ENCODE measurements at regions not wholly inside any gene's neighbourhood (a gene's known extent, or its start where the extent isn't known, plus 50 kb on each side); places are given as distances from the start of the nearest gene placed in this dataset.

- no peak for TF ChIP-seq CTCF (IDR thresholded peaks at IDR 0.05)
- H3K4me1 ChIP-seq (ENCODE audit: control insufficient read depth, insufficient read depth, low read length), result no peaks in the 10 kb centered on the region
- H3K4me3 Mint-ChIP-seq, result no peak overlapping the region
- 86% methylated on average over 5 of the region's 6 CpGs for WGBS (ENCODE audit: insufficient coverage)
- no peak for ATAC-seq
- H3K9me3 ChIP-seq (ENCODE audit: control insufficient read depth, insufficient read depth, low read length), result peaks cover 4% of the 10 kb centered on the region
- no peak overlapping the region for H3K27ac Mint-ChIP-seq
- H3K4me1 Mint-ChIP-seq, result no peaks in the 10 kb centered on the region
- H3K9me3 Mint-ChIP-seq, result peaks cover 13 to 15% of the 10 kb centered on the region in 2 donors
- H3K36me3 Mint-ChIP-seq, result no peaks in the 10 kb centered on the region
- no peaks in the 10 kb centered on the region for H3K27me3 ChIP-seq (ENCODE audit: control insufficient read depth, insufficient read depth, low read length)
- no peaks in the 10 kb centered on the region for H3K36me3 ChIP-seq (ENCODE audit: control insufficient read depth, insufficient read depth, low read length)
- no peak overlapping the region for H3K27ac ChIP-seq (ENCODE audit: low read length)
- intact Hi-C loops (cut with micrococcal nuclease), result no loop called here
- no peaks in the 10 kb centered on the region for H3K27me3 Mint-ChIP-seq (ENCODE audit: low read depth in 2 of 2)
- H3K4me3 ChIP-seq (ENCODE audit: low read length), result no peak overlapping the region
- no peak for DNase-seq
Observed at GRCh38 chr5:7015586-7016256, 302.5 kb downstream of the TENT4A start.

GRCh38 chr5:7016999-7017747 lies 303.9 kb downstream of the TENT4A start:
- Mint-ChIP-seq H3K27ac (no peak overlapping the region), H3K36me3 (peaks cover 8% of the 10 kb centered on the region), H3K4me3 (no peak overlapping the region), H3K4me1 (no peaks in the 10 kb centered on the region), H3K9me3 (peaks cover 13% of the 10 kb centered on the region in 2 donors), H3K27me3 (ENCODE audit: low read depth in 2 of 2) (no peaks in the 10 kb centered on the region)
- no peaks in the 10 kb centered on the region for H3K4me1 ChIP-seq (ENCODE audit: control insufficient read depth, insufficient read depth, low read length)
- H3K9me3 ChIP-seq (ENCODE audit: control insufficient read depth, insufficient read depth, low read length), result peaks cover 17% of the 10 kb centered on the region
- H3K27ac ChIP-seq (ENCODE audit: low read length), result no peak overlapping the region
- no peaks in the 10 kb centered on the region for H3K36me3 ChIP-seq (ENCODE audit: control insufficient read depth, insufficient read depth, low read length)
- WGBS (ENCODE audit: insufficient coverage), result 69% methylated on average over 8 of the region's 10 CpGs
- H3K27me3 ChIP-seq (ENCODE audit: control insufficient read depth, insufficient read depth, low read length), result no peaks in the 10 kb centered on the region
- H3K4me3 ChIP-seq (ENCODE audit: low read length), result no peak overlapping the region
- no peak for TF ChIP-seq CTCF (IDR thresholded peaks at IDR 0.05)
- DNase-seq (no peak), ATAC-seq (no peak)
- intact Hi-C loops (cut with micrococcal nuclease), result no loop called here

- DNase-seq (no peak), ATAC-seq (no peak)
- peaks cover 27% of the 10 kb centered on the region for H3K9me3 ChIP-seq (ENCODE audit: control insufficient read depth, insufficient read depth, low read length)
- no peaks in the 10 kb centered on the region for H3K27me3 ChIP-seq (ENCODE audit: control insufficient read depth, insufficient read depth, low read length)
- no peaks in the 10 kb centered on the region for H3K4me1 Mint-ChIP-seq
- H3K4me1 ChIP-seq (ENCODE audit: control insufficient read depth, insufficient read depth, low read length), result no peaks in the 10 kb centered on the region
- no peak overlapping the region for H3K4me3 ChIP-seq (ENCODE audit: low read length)
- WGBS (ENCODE audit: insufficient coverage), result 78% methylated on average over 2 of the region's 5 CpGs
- no peak overlapping the region for H3K27ac Mint-ChIP-seq
- no peak for TF ChIP-seq CTCF (IDR thresholded peaks at IDR 0.05)
- H3K27me3 Mint-ChIP-seq (ENCODE audit: low read depth in 2 of 2), result no peaks in the 10 kb centered on the region
- H3K36me3 Mint-ChIP-seq, result peaks cover 12% of the 10 kb centered on the region
- no peak overlapping the region for H3K27ac ChIP-seq (ENCODE audit: low read length)
- H3K9me3 Mint-ChIP-seq, result peaks cover 14 to 16% of the 10 kb centered on the region in 2 donors
- no peaks in the 10 kb centered on the region for H3K36me3 ChIP-seq (ENCODE audit: control insufficient read depth, insufficient read depth, low read length)
- H3K4me3 Mint-ChIP-seq, result no peak overlapping the region
- intact Hi-C loops (cut with micrococcal nuclease), result no loop called here
Observed at GRCh38 chr5:7018198-7018597, 305.0 kb downstream of the TENT4A start.
